SW480 (cell line): ENCODE measurements at regions not wholly inside any gene's neighbourhood (a gene's known extent, or its start where the extent isn't known, plus 50 kb on each side); places are given as distances from the start of the nearest gene placed in this dataset.
"Not testable (repeated sequence)": the region's sequence is repeated elsewhere in the genome, so short reads cannot be mapped to it uniquely, and the experiment has no call there.

Experiments
- DNase-seq: peaks from one replicate; pipeline ENCODE4 v3.0.0-alpha.2; 2016; ENCODE audit warnings: low spot score

- DNase-seq = no peak
These were observed 258.5 kb downstream of the CRLF2 start for GRCh38 chrX:953879-954482.

GRCh38 chrX:952816-953215 lies 259.6 kb downstream of the CRLF2 start:
- no peak for DNase-seq

DNA sequence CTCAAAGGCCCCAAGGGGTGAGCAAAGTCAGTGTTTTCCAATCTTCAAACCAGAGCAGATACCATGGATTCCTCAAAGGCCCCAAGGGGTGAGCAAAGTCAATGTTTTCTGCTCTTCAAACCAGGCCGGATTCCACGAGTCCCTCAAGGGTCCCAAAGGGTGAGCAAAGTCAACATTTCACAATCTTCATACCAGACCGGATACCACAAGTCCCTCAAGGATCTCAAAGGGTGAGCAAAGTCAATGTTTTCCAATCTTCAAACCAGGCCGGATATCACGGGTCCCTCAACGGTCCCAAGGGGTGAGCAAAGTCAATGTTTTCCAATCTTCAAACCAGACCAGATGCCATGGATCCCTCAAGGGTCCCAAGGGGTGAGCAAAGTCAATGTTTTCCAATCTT lies 265.2 kb downstream of the CRLF2 start:
- not testable (repeated sequence) for DNase-seq

DNA sequence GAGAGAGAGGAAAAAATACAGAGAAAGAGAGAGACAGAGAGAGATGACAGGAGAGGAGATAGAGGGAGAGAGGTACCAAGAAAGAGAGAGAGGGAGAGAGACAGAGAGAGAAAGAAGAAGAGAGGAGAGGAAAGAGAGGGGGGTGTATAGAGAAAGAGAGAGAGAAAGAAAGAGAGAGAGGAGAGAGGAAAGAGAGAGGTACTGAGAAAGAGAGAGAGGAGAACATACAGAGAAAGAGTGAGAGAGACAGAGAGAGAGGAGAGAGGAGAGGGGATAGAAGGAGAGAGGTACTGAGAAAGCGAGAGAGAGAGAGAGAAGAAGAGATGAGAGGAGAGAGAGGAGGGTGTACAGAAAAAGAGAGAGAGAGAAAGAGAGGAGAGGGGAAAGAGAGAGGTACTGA lies 269.4 kb downstream of the CRLF2 start:
- DNase-seq = no peak

- no peak for DNase-seq
These were observed 271.8 kb downstream of the CRLF2 start for GRCh38 chrX:940691-941090.

DNA sequence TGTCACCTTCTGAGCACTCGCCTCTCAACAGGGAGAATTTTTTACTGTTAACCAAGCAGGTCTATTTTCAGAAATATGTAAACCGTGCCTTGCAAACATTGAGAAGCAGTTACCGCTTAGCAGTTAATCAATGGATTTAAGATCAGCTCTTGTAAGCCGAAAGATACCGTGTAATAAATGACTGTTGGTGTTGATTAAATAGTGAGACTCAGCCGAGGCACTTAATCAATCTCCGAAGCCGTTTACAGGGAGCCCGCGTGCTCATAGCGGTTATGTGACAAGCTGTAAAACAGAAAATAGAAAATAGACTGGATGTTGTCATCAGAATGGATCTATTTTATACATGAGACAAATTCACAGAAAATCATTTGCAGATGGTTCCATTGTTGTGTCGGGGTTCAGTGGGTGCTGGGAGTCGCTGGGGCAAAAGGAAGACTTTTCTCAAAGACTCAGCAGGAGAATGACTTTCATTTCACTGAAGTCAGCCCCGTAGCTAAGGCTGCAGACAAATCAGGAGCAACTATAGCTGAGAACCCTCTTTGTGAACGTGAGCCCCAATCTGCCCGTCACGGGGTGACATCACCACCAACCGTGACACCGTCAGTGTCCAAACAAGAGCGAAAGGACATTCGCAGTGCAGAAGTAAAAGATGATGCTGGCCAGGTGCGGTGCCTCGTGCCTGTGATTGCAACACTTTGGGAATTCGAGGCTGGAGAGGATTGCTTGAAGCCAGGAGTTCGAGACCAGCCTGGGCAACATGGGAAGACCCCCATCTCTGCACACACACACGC lies 275.3 kb downstream of the CRLF2 start:
- DNase-seq = no peak

GRCh38 chrX:933611-934010 lies 278.8 kb downstream of the CRLF2 start:
- DNase-seq = no peak

GRCh38 chrX:928606-929005 lies 283.8 kb downstream of the CRLF2 start:
- DNase-seq = no peak

- no peak for DNase-seq
These were observed 285.5 kb downstream of the CRLF2 start for GRCh38 chrX:926991-927390.

GRCh38 chrX:926070-926469 lies 286.4 kb downstream of the CRLF2 start:
- no peak for DNase-seq

- DNase-seq = no peak
These were observed 286.8 kb downstream of the CRLF2 start for GRCh38 chrX:925652-926061.

- DNase-seq = no peak
These were observed 287.4 kb downstream of the CRLF2 start for GRCh38 chrX:925094-925493.

DNA sequence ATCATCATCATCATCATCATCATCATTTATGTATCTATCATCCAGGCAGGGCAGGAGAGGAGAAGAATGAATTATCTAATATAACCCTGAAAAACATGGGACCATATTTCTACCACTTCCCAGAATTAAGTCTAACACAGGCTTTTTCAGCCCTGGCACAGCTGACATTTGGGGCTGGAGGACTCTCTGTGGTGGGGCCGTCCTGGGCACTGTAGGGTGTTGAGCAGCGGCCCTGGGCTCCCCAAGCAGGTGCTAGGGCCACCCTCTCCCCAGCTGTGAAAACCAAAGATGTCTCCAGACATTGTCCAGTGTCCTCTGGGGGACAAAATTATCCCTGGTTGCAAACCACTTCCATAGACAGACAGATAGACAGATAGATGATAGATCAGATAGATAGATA lies 288.4 kb downstream of the CRLF2 start:
- no peak for DNase-seq

GRCh38 chrX:920234-920799 lies 289.7 kb downstream of the SHOX start:
- no peak for DNase-seq

- no peak for DNase-seq
These were observed 285.6 kb downstream of the SHOX start for GRCh38 chrX:916230-916599.

DNA sequence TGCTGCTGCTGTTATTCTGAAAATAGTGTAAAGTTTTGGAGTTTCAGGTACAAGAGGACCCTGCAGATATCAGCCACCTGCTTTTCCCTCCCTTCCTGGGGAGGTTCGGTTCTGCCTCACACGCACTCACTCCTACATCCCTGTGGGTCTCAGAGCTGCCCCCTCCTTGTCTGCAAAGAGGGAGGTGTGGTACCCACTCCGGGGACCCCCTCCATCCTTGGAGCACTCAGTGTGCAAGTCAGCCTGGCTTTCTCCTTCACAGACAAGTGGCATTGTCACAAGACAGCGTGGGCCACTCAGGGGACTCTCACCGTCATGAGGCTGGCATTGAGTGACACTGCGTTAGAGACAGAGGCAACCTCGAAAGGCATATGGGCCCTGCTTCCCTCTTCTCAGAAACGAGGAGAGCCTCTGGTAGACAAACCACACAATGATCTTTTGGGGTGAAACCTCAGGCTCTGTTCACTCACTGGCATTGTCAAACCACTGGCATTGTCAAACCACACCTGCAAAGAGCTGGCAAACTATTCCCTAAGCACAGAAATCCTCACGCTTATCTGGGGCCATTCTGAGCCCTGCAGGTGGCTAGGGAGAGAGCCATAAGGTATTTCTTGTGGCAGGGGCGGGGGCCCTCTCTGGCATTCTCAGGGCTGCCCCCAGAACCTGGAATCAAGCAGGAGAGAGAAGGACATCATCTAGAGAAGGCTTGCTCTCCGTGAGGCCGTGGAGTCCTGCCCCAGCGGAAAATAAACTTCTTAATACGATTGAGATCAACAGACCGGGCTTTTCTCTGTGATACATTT lies 285.0 kb downstream of the SHOX start:
- no peak for DNase-seq

DNA sequence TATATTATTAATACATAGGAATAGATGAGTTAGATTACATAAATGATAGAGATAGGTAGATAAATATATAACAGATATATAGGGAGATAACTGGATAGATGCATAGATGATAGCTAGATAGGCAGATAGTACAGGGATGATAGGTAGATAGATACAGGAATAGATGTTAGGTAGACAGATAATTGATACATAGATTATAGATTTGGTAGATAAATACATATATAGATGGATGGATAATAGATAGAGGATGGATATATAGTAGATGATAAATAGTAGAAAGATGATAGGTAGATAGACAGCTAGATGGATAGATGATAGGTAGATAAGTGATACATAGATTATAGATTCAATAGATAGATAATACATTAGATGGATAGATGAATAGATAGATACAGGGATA lies 283.6 kb downstream of the SHOX start:
- no peak for DNase-seq

DNA sequence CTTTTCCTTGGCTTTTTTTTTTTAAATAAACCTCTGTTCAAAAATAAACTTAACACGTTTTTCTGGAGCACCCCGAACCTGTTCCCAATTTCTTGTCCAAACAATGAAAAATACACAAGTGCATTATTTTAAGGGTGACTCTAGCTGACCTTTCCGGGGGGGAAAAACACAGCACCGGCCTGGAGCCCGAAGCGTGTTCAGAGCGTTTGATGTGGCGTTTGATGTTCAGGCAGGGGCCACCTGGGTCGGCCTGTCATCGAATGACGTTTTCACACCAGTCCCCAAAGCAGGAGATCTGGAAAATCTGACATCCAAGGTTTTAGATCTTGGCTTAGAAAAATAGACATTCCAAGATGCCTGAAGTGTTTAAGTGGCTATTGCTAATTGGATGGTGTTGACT lies 282.1 kb downstream of the SHOX start:
- DNase-seq = no peak

DNA sequence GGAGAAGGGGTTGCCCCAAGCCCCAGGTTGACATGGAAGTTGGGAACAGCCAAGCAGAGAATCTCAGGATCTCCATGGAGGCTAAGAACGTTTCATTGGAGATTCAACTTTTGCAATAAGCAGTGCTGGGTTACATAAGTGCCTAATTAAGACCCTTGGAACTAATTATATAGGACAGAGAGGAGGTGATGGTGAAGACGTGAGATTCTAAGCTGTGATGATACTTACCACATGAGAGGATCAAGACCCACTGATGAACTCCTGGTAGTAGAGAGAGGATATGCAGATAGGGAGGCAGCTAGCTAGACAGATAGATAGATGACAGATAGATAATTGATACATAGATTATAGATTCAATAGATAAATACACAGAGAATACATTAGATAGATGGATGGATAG lies 278.5 kb downstream of the SHOX start:
- not testable (repeated sequence) for DNase-seq

DNA sequence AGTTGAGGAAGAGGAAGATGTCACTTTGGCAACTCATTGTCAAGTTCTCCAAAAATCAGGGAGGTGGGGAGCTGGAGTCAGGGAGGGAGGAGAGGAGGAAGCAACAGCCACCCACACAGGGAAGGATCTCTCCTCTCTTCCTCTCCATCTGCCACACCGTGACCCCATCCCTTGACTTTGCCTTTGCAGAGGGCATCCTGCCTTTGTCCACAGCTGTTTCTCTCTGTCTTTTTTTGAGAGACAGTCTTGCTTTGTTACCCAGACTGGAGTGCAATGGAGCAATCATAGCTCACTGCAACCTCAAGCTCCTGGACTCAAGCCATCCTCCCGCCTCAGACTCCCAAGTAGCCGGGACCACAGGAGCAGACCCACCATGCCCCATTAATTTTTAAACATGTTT lies 276.0 kb downstream of the SHOX start:
- no peak for DNase-seq

- DNase-seq = no peak
These were observed 275.4 kb downstream of the SHOX start for GRCh38 chrX:905848-906566.

DNA sequence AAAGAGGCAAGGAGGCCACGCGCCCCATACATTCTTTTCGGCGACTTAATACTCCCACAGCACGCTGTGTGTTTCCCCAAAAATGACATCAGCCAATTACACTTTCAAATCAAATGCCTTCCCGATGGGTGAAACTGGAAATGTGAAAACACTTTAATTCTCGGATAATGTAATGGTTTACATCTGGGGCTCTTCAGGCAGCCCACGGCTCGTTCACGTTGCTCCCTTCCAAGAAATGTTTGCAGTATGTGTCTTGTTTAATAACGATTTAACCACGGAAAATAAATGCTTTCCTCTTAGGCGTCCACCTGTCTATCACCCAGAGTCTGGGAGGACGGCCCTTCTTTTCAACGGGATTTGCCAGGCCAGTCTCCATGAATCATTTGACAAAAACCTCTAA lies 272.5 kb downstream of the SHOX start:
- DNase-seq = no peak
